ENCODE measurements at regions not wholly inside any gene's neighbourhood (a gene's known extent, or its start where the extent isn't known, plus 50 kb on each side); places are given as distances from the start of the nearest gene placed in this dataset.
"Not testable (repeated sequence)": the region's sequence is repeated elsewhere in the genome, so short reads cannot be mapped to it uniquely, and the experiment has no call there.

DNA sequence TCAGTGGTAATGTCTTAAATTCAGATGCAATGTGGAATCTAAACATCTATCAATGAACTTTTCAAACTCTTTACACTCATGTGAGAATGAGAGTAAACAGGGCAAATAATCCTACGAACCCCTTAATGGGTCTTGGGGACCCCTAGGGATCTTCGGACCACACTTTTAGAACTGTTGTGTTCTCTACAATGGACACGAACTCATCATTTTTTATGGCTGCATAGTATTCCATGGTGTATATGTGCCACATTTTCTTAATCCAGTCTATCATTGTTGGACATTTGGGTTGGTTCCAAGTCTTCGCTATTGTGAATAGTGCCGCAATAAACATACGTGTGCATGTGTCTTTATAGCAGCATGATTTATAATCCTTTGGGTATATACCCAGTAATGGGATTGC lies 148.0 kb upstream of the PTPN1 start:
- not testable (repeated sequence) for TF ChIP-seq EZH2 (IDR thresholded peaks at IDR 0.05; ENCODE audit: borderline replicate concordance, low read depth, low read length, severe bottlenecking)
- TF ChIP-seq, protein P1, sequence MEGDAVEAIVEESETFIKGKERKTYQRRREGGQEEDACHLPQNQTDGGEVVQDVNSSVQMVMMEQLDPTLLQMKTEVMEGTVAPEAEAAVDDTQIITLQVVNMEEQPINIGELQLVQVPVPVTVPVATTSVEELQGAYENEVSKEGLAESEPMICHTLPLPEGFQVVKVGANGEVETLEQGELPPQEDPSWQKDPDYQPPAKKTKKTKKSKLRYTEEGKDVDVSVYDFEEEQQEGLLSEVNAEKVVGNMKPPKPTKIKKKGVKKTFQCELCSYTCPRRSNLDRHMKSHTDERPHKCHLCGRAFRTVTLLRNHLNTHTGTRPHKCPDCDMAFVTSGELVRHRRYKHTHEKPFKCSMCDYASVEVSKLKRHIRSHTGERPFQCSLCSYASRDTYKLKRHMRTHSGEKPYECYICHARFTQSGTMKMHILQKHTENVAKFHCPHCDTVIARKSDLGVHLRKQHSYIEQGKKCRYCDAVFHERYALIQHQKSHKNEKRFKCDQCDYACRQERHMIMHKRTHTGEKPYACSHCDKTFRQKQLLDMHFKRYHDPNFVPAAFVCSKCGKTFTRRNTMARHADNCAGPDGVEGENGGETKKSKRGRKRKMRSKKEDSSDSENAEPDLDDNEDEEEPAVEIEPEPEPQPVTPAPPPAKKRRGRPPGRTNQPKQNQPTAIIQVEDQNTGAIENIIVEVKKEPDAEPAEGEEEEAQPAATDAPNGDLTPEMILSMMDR (IDR thresholded peaks at IDR 0.05; ENCODE audit: borderline replicate concordance, extremely low read depth, low read length, poor library complexity, severe bottlenecking), result not testable (repeated sequence)

Measured in DND-41 (cell line).